Loucy (cell line): ENCODE measurements at regions not wholly inside any gene's neighbourhood (a gene's known extent, or its start where the extent isn't known, plus 50 kb on each side); places are given as distances from the start of the nearest gene placed in this dataset.

Source experiments
- EZH2phosphoT487 ChIP-seq: fragments of 200-600 bp; IDR thresholded peaks from 2 replicates; pipeline ENCODE4 v1.6.1; 2018; ENCODE audit warnings: antibody characterized with exemption, mild to moderate bottlenecking, moderate library complexity, borderline replicate concordance
- TF ChIP-seq, protein P1 (sequence below): fragments of 200-600 bp; sonication (generic); conservative IDR thresholded peaks from 2 replicates; pipeline ENCODE4 v1.5.1; 2014; ENCODE audit warnings: mild to moderate bottlenecking, antibody characterized with exemption, low read length

DNA sequence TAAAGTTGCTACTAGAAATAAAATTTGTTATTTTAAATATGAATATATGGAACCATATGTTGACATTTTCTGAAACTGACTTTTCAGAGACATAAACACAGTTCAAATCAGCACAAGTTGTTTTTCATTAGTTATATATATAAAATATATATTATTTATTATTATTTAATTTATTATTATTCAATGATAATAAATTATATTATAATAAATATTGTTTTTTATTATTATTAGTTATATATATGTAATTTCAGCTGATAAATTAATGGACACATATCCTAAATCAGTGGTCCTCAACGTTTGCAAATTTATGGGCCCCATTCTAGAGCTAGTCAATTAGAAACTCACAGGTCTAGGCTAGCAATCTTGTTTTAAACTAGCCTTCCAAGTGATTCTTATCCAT lies 809.3 kb downstream of the C4orf33 start:
- TF ChIP-seq EZH2phosphoT487 = no peak
- TF ChIP-seq, protein P1, sequence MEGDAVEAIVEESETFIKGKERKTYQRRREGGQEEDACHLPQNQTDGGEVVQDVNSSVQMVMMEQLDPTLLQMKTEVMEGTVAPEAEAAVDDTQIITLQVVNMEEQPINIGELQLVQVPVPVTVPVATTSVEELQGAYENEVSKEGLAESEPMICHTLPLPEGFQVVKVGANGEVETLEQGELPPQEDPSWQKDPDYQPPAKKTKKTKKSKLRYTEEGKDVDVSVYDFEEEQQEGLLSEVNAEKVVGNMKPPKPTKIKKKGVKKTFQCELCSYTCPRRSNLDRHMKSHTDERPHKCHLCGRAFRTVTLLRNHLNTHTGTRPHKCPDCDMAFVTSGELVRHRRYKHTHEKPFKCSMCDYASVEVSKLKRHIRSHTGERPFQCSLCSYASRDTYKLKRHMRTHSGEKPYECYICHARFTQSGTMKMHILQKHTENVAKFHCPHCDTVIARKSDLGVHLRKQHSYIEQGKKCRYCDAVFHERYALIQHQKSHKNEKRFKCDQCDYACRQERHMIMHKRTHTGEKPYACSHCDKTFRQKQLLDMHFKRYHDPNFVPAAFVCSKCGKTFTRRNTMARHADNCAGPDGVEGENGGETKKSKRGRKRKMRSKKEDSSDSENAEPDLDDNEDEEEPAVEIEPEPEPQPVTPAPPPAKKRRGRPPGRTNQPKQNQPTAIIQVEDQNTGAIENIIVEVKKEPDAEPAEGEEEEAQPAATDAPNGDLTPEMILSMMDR = no peak
